Neural cell (in vitro differentiated cells): ENCODE measurements at regions not wholly inside any gene's neighbourhood (a gene's known extent, or its start where the extent isn't known, plus 50 kb on each side); places are given as distances from the start of the nearest gene placed in this dataset.

Experiments
- H2AFZ ChIP-seq: fragments of 200-600, 300-800 bp; sonication (generic), shearing (Covaris generic); 2 replicates; pipeline ENCODE4 v1.6.0; 2014; ENCODE audit warnings: low read depth, mild to moderate bottlenecking, antibody characterized with exemption, low read length, moderate library complexity
- H3F3A ChIP-seq: fragments of 200-600 bp; shearing (Covaris generic); 2 replicates; pipeline ENCODE4 v1.6.1; 2016; ENCODE audit warnings: mild to moderate bottlenecking, moderate library complexity, mixed read lengths, antibody characterized with exemption, low read length; ENCODE audit not compliant: insufficient read depth, poor library complexity, severe bottlenecking
- H3K27ac ChIP-seq: fragments of 200-600, 300-800 bp; sonication (generic), shearing (Covaris generic); 2 replicates; pipeline ENCODE4 v1.5.1; 2014; ENCODE audit warnings: mild to moderate bottlenecking, low read length, moderate library complexity
- H3K27me3 ChIP-seq: fragments of 300-800, 200-600 bp; sonication (generic), shearing (Covaris generic); 2 replicates; pipeline ENCODE4 v1.6.0; 2014; ENCODE audit warnings: mild to moderate bottlenecking, low read depth, low read length, moderate library complexity; ENCODE audit not compliant: insufficient read depth
- H3K36me3 ChIP-seq: fragments of 300-800, 200-600 bp; sonication (generic), shearing (Covaris generic); 2 replicates; pipeline ENCODE4 v1.5.1; 2014; ENCODE audit warnings: mild to moderate bottlenecking, antibody characterized with exemption, low read length, moderate library complexity; ENCODE audit not compliant: insufficient read depth
- H3K4me2 ChIP-seq: fragments of 300-800, 200-600 bp; sonication (generic), shearing (Covaris generic); 2 replicates; pipeline ENCODE4 v1.6.0; 2014; ENCODE audit warnings: mild to moderate bottlenecking, low read length
- H3K4me3 ChIP-seq: fragments of 300-800, 200-600 bp; sonication (generic), shearing (Covaris generic); 2 replicates; pipeline ENCODE4 v1.5.1; 2014; ENCODE audit warnings: mild to moderate bottlenecking, low read length, moderate library complexity
- H3K79me2 ChIP-seq: fragments of 200-600 bp; shearing (Covaris generic); replicated peaks from 2 replicates; pipeline ENCODE4 v1.6.0; 2014; ENCODE audit warnings: mild to moderate bottlenecking, low read length, moderate library complexity; ENCODE audit not compliant: insufficient read depth
- H3K9ac ChIP-seq: fragments of 300-800, 200-600 bp; sonication (generic), shearing (Covaris generic); 2 replicates; pipeline ENCODE4 v1.6.1; 2016; ENCODE audit warnings: mild to moderate bottlenecking, low read length, mixed read lengths
- H3K9me2 ChIP-seq: fragments of 200-600 bp; shearing (Covaris generic); 2 replicates; pipeline ENCODE4 v1.6.1; 2016; ENCODE audit warnings: mild to moderate bottlenecking, low read length, mixed read lengths; ENCODE audit not compliant: insufficient read depth
- H3K9me3 ChIP-seq: fragments of 200-600, 300-800 bp; sonication (generic), shearing (Covaris generic); 2 replicates; pipeline ENCODE4 v1.6.1; 2016; ENCODE audit warnings: mild to moderate bottlenecking, mixed run types, low read length, moderate library complexity, mixed read lengths
- H4K20me1 ChIP-seq: fragments of 200-600 bp; shearing (Covaris generic); 2 replicates; pipeline ENCODE4 v1.6.1; 2016; ENCODE audit warnings: mild to moderate bottlenecking, mixed run types; ENCODE audit not compliant: insufficient read depth
- CTCF ChIP-seq: fragments of 450-650 bp; IDR thresholded peaks from 2 replicates; pipeline ENCODE4 v1.5.1; 2014; ENCODE audit warnings: antibody characterized with exemption, mild to moderate bottlenecking, moderate library complexity; ENCODE audit not compliant: poor library complexity, severe bottlenecking
- EP300 ChIP-seq: fragments of 450-650 bp; conservative IDR thresholded peaks from 2 replicates; pipeline ENCODE4 v1.6.1; 2014; ENCODE audit warnings: antibody characterized with exemption, mild to moderate bottlenecking, moderate library complexity; ENCODE audit not compliant: poor library complexity, severe bottlenecking
- EZH2 ChIP-seq: fragments of 200-600, 300-800 bp; shearing (Covaris generic), sonication (generic); IDR thresholded peaks from 2 replicates; pipeline ENCODE4 v1.6.1; 2014; ENCODE audit warnings: antibody characterized with exemption, low read length, borderline replicate concordance, mild to moderate bottlenecking; ENCODE audit not compliant: insufficient read depth, poor library complexity, severe bottlenecking
- MXI1 ChIP-seq: fragments of 450-650 bp; conservative IDR thresholded peaks from 2 replicates; pipeline ENCODE4 v1.6.1; 2014; ENCODE audit warnings: antibody characterized with exemption, mild to moderate bottlenecking; ENCODE audit not compliant: poor library complexity, severe bottlenecking
- POLR2AphosphoS5 ChIP-seq: IDR thresholded peaks from 2 replicates; pipeline ENCODE4 v1.6.1; 2012
- RAD21 ChIP-seq: fragments of 450-650 bp; conservative IDR thresholded peaks from 2 replicates; pipeline ENCODE4 v1.6.1; 2014; ENCODE audit warnings: antibody characterized with exemption, mild to moderate bottlenecking, moderate library complexity
- REST ChIP-seq: IDR thresholded peaks from 2 replicates; pipeline ENCODE4 v1.6.1; 2012; ENCODE audit warnings: borderline replicate concordance
- SMC3 ChIP-seq: fragments of 450-650 bp; conservative IDR thresholded peaks from 2 replicates; pipeline ENCODE4 v1.6.1; 2014; ENCODE audit warnings: antibody characterized with exemption, mild to moderate bottlenecking, moderate library complexity; ENCODE audit not compliant: poor library complexity
- TAF1 ChIP-seq: IDR thresholded peaks from 2 replicates; pipeline ENCODE4 v1.6.1; 2012; ENCODE audit warnings: low read depth

- no peak for TF ChIP-seq CTCF
These were observed 71.3 kb downstream of the SYNE3 start (continued) for GRCh38 chr14:95445161-95445560.

- TF ChIP-seq REST (no peak), TAF1 (no peak), EZH2 (no peak), SMC3 (no peak), MXI1 (no peak), RAD21 (no peak), EP300 (no peak), CTCF (no peak), POLR2AphosphoS5 (no peak)
- no peaks in the 10 kb centered on the region for H4K20me1 ChIP-seq
- H3K9me2 ChIP-seq: no peaks in the 10 kb centered on the region
- H3K27me3 ChIP-seq: no peaks in the 10 kb centered on the region
- H3F3A ChIP-seq: no peaks in the 10 kb centered on the region
- no peaks in the 10 kb centered on the region for H3K79me2 ChIP-seq
- no peaks in the 10 kb centered on the region for H3K36me3 ChIP-seq
- H3K4me2 ChIP-seq: no peak overlapping the region
- no peak overlapping the region for H3K27ac ChIP-seq
- no peak overlapping the region for H3K4me3 ChIP-seq
- no peaks in the 10 kb centered on the region for H3K9me3 ChIP-seq
- no peak overlapping the region for H2AFZ ChIP-seq
- no peak overlapping the region for H3K9ac ChIP-seq
These were observed 72.0 kb downstream of the SYNE3 start for GRCh38 chr14:95444132-95445129.
